HFFc6 (cell line): ENCODE measurements at regions not wholly inside any gene's neighbourhood (a gene's known extent, or its start where the extent isn't known, plus 50 kb on each side); places are given as distances from the start of the nearest gene placed in this dataset.

Experiments
- DNase-seq: peaks from one replicate; pipeline ENCODE4 v3.0.0-alpha.2; 2018
- H3K27ac Mint-ChIP-seq: 2 replicates; pipeline ENCODE4 v1.8.0; 2020; ENCODE audit warnings: mild to moderate bottlenecking, mixed read lengths
- H3K27me3 Mint-ChIP-seq: 2 replicates; pipeline ENCODE4 v1.8.0; 2021; ENCODE audit warnings: mild to moderate bottlenecking, moderate library complexity, mixed read lengths; ENCODE audit not compliant: insufficient read depth
- H3K36me3 Mint-ChIP-seq: 2 replicates; pipeline ENCODE4 v1.8.0; 2021; ENCODE audit warnings: low read depth, mixed read lengths
- H3K4me1 Mint-ChIP-seq: 2 replicates; pipeline ENCODE4 v1.8.0; 2020; ENCODE audit warnings: low read depth, mixed read lengths
- H3K4me3 Mint-ChIP-seq: 2 replicates; pipeline ENCODE4 v1.8.0; 2020; ENCODE audit warnings: mild to moderate bottlenecking, moderate library complexity, mixed read lengths
- H3K9me3 Mint-ChIP-seq: 2 replicates; pipeline ENCODE4 v1.8.0; 2020; ENCODE audit warnings: mild to moderate bottlenecking, mixed read lengths
- CTCF ChIP-seq: fragments of 200-600 bp; sonication (generic); IDR thresholded peaks from 2 replicates; pipeline ENCODE4 v1.5.0; 2021; ENCODE audit warnings: antibody characterized with exemption, mild to moderate bottlenecking

GRCh38 chr1:232875536-232875935 is 70.3 kb downstream of the MAP10 start:
- DNase-seq: no peak
- no peak overlapping the region for H3K4me3 Mint-ChIP-seq
- peaks cover 17% of the 10 kb centered on the region; the same call in 1 of the 2 replicates for H3K9me3 Mint-ChIP-seq
- no peak for TF ChIP-seq CTCF
- no peaks in the 10 kb centered on the region for H3K36me3 Mint-ChIP-seq
- peaks cover 2% of the 10 kb centered on the region for H3K27me3 Mint-ChIP-seq
- H3K4me1 Mint-ChIP-seq: no peaks in the 10 kb centered on the region
- no peak overlapping the region for H3K27ac Mint-ChIP-seq

- H3K36me3 Mint-ChIP-seq: no peaks in the 10 kb centered on the region
- no peak overlapping the region for H3K27ac Mint-ChIP-seq
- no peak for TF ChIP-seq CTCF
- no peak overlapping the region for H3K4me3 Mint-ChIP-seq
- H3K9me3 Mint-ChIP-seq: peaks cover 11% of the 10 kb centered on the region; the same call in 1 of the 2 replicates
- no peak for DNase-seq
- H3K27me3 Mint-ChIP-seq: peaks cover 2% of the 10 kb centered on the region
- no peaks in the 10 kb centered on the region for H3K4me1 Mint-ChIP-seq
Measured at GRCh38 chr1:232876506-232877364, 71.5 kb downstream of the MAP10 start.

DNA sequence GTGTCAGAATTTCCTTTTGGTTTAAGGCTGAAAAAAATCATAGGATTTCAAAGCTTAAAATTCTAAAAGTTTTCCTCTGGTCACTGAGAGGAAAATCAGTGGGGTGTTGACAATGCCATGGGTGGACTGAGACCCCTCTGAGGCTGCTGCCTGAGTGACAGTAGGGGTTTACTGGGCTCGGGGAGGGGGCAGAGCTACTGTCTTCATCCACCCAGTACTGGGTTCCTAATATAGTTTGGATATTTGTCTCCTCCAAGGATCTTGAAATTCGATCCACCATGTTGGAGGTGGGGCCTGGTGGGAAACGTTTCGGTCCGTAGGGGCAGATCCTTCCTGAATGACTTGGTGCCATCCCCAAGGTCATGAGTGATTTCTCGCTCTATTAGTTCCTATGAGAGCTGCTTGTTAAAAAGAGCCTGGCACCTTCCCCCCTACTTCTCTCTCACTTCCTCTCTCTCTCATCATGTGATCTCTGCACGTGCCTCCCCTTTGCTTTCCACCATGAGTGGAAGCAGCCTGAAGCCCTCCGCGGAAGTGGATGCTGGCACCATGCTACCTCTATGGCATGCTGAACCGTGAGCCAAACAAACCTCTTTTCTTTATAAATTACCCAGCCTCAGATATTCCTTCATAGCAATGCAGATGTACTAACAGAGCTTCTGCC is 72.3 kb downstream of the MAP10 start:
- peaks cover 4% of the 10 kb centered on the region; the same call in 1 of the 2 replicates for H3K9me3 Mint-ChIP-seq
- H3K4me1 Mint-ChIP-seq: no peaks in the 10 kb centered on the region
- no peak overlapping the region for H3K27ac Mint-ChIP-seq
- peaks cover 2% of the 10 kb centered on the region for H3K27me3 Mint-ChIP-seq
- no peaks in the 10 kb centered on the region for H3K36me3 Mint-ChIP-seq
- TF ChIP-seq CTCF: no peak
- no peak overlapping the region for H3K4me3 Mint-ChIP-seq
- no peak for DNase-seq

DNA sequence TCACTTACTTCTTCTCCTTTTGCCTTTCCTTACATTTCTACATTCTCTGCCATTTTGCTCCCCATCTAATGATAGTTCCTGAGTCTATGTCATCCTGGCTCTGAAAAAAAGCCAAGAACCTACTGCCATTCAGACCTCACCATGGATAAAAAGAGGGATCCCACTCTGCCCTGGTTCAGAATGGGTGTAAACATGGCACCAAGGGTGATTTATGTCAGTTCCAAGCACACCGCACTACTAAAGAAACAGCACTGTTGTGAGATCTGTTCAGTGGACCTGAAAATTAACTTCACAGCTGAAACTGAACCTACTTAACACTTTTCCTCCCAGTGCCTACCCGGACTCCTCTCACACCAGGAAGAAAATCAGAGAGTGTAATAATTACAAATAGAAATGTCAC is 72.3 kb upstream of the NTPCR start:
- Mint-ChIP-seq H3K4me3 (no peak overlapping the region), H3K9me3 (peaks cover 4% of the 10 kb centered on the region; the same call in 1 of the 2 replicates), H3K27ac (no peak overlapping the region), H3K36me3 (no peaks in the 10 kb centered on the region), H3K27me3 (peaks cover 2% of the 10 kb centered on the region), H3K4me1 (no peaks in the 10 kb centered on the region)
- no peak for DNase-seq
- no peak for TF ChIP-seq CTCF

GRCh38 chr1:232880354-232880753 is 70.1 kb upstream of the NTPCR start:
- peak; percentile 58; the same call in 1 of the 2 replicates for TF ChIP-seq CTCF
- DNase-seq: no peak

More at GRCh38 chr1:232880354-232880753, 70.1 kb upstream of the NTPCR start:
- Mint-ChIP-seq H3K27ac (no peak overlapping the region), H3K9me3 (peaks cover 7% of the 10 kb centered on the region), H3K36me3 (no peaks in the 10 kb centered on the region), H3K4me3 (no peak overlapping the region), H3K27me3 (peaks cover under 1% of the 10 kb centered on the region), H3K4me1 (no peaks in the 10 kb centered on the region)
